ENCODE measurements at regions not wholly inside any gene's neighbourhood (a gene's known extent, or its start where the extent isn't known, plus 50 kb on each side); places are given as distances from the start of the nearest gene placed in this dataset.
"Not testable (repeated sequence)": the region's sequence is repeated elsewhere in the genome, so short reads cannot be mapped to it uniquely, and the experiment has no call there.

GRCh38 chr5:23136958-23137357 is 283.8 kb upstream of the CDH12 start:
- Mint-ChIP-seq H3K4me3 (no peak overlapping the region), H3K27ac (peak overlapping the region in 1 of 3 donors; percentile 39), H3K9me3 (no peaks in the 10 kb centered on the region), H3K4me1 (no peaks in the 10 kb centered on the region), H3K36me3 (no peaks in the 10 kb centered on the region), H3K27me3 (no peaks in the 10 kb centered on the region)

- no peak overlapping the region for H3K27ac Mint-ChIP-seq
- H3K27me3 Mint-ChIP-seq = no peaks in the 10 kb centered on the region
- peaks cover 0 to 8% (median 2%) of the 10 kb centered on the region in 3 donors for H3K9me3 Mint-ChIP-seq
- H3K4me1 Mint-ChIP-seq = no peaks in the 10 kb centered on the region
- no peaks in the 10 kb centered on the region for H3K36me3 Mint-ChIP-seq
- H3K4me3 Mint-ChIP-seq = no peak overlapping the region
These were observed 279.1 kb upstream of the CDH12 start for GRCh38 chr5:23132231-23132630.

- H3K27ac Mint-ChIP-seq = no peak overlapping the region
- H3K4me1 Mint-ChIP-seq = peaks cover 0 to 2% (median 0%) of the 10 kb centered on the region in 3 donors
- H3K27me3 Mint-ChIP-seq = no peaks in the 10 kb centered on the region
These were observed 259.1 kb upstream of the CDH12 start for GRCh38 chr5:23112237-23112636.

GRCh38 chr5:23105021-23105420 is 251.9 kb upstream of the CDH12 start:
- no peak overlapping the region for H3K4me3 Mint-ChIP-seq
- no peaks in the 10 kb centered on the region for H3K27me3 Mint-ChIP-seq
- H3K9me3 Mint-ChIP-seq = peaks cover 2 to 8% (median 7%) of the 10 kb centered on the region in 3 donors
- no peak overlapping the region for H3K27ac Mint-ChIP-seq
- H3K4me1 Mint-ChIP-seq = no peaks in the 10 kb centered on the region
- H3K36me3 Mint-ChIP-seq = peaks cover 3% of the 10 kb centered on the region

More at GRCh38 chr5:23112237-23112636, 259.1 kb upstream of the CDH12 start:
- H3K36me3 Mint-ChIP-seq = no peaks in the 10 kb centered on the region
- peaks cover 0 to 1% (median 0%) of the 10 kb centered on the region in 3 donors for H3K9me3 Mint-ChIP-seq
- H3K4me3 Mint-ChIP-seq = no peak overlapping the region

GRCh38 chr5:23103566-23103965 is 250.4 kb upstream of the CDH12 start:
- no peak overlapping the region for H3K27ac Mint-ChIP-seq
- peaks cover 2 to 9% (median 8%) of the 10 kb centered on the region in 3 donors for H3K9me3 Mint-ChIP-seq
- H3K4me1 Mint-ChIP-seq = no peaks in the 10 kb centered on the region
- no peaks in the 10 kb centered on the region for H3K27me3 Mint-ChIP-seq
- no peak overlapping the region for H3K4me3 Mint-ChIP-seq
- H3K36me3 Mint-ChIP-seq = peaks cover 3% of the 10 kb centered on the region

GRCh38 chr5:23095418-23095817 is 242.3 kb upstream of the CDH12 start:
- not testable (repeated sequence) for H3K27ac Mint-ChIP-seq, H3K9me3 Mint-ChIP-seq, H3K27me3 Mint-ChIP-seq, H3K4me1 Mint-ChIP-seq, H3K4me3 Mint-ChIP-seq, H3K36me3 Mint-ChIP-seq

- Mint-ChIP-seq H3K4me3 (peak overlapping the region in 1 of 4 donors; percentile 50), H3K4me1 (peaks cover 0 to 4% (median 0%) of the 10 kb centered on the region in 3 donors), H3K27me3 (no peaks in the 10 kb centered on the region), H3K36me3 (peaks cover 1% of the 10 kb centered on the region), H3K9me3 (peaks cover 3 to 4% (median 3%) of the 10 kb centered on the region in 3 donors), H3K27ac (no peak overlapping the region)
These were observed 236.1 kb upstream of the CDH12 start for GRCh38 chr5:23089286-23089685.

- Mint-ChIP-seq H3K4me1 (peaks cover 0 to 4% (median 0%) of the 10 kb centered on the region in 3 donors), H3K4me3 (no peak overlapping the region), H3K27me3 (no peaks in the 10 kb centered on the region), H3K27ac (no peak overlapping the region), H3K36me3 (peaks cover 1% of the 10 kb centered on the region), H3K9me3 (peaks cover 3 to 5% (median 4%) of the 10 kb centered on the region in 3 donors)
These were observed 231.7 kb upstream of the CDH12 start for GRCh38 chr5:23084815-23085214.

GRCh38 chr5:23072179-23072578 is 219.0 kb upstream of the CDH12 start:
- no peaks in the 10 kb centered on the region for H3K36me3 Mint-ChIP-seq
- H3K27me3 Mint-ChIP-seq = no peaks in the 10 kb centered on the region
- peaks cover 0 to 8% (median 2%) of the 10 kb centered on the region in 3 donors for H3K4me1 Mint-ChIP-seq
- H3K9me3 Mint-ChIP-seq = peaks cover 0 to 3% (median 0%) of the 10 kb centered on the region in 3 donors
- peak overlapping the region in 2 of 4 donors; percentile 16 to 46 for H3K4me3 Mint-ChIP-seq
- no peak overlapping the region for H3K27ac Mint-ChIP-seq

- Mint-ChIP-seq H3K27me3 (no peaks in the 10 kb centered on the region), H3K4me3 (peak overlapping the region in 2 of 4 donors; percentile 16 to 46), H3K9me3 (peaks cover 0 to 3% (median 0%) of the 10 kb centered on the region in 3 donors), H3K36me3 (no peaks in the 10 kb centered on the region), H3K4me1 (peaks cover 0 to 8% (median 2%) of the 10 kb centered on the region in 3 donors), H3K27ac (peak overlapping the region in 1 of 3 donors; percentile 26)
These were observed 218.5 kb upstream of the CDH12 start for GRCh38 chr5:23071682-23072081.

GRCh38 chr5:23064710-23065109 is 211.6 kb upstream of the CDH12 start:
- no peaks in the 10 kb centered on the region for H3K27me3 Mint-ChIP-seq
- no peaks in the 10 kb centered on the region for H3K36me3 Mint-ChIP-seq
- H3K9me3 Mint-ChIP-seq = peaks cover 0 to 2% (median 0%) of the 10 kb centered on the region in 3 donors
- no peaks in the 10 kb centered on the region for H3K4me1 Mint-ChIP-seq
- peak overlapping the region in 1 of 3 donors; percentile 59 for H3K27ac Mint-ChIP-seq
- H3K4me3 Mint-ChIP-seq = no peak overlapping the region

- Mint-ChIP-seq H3K9me3 (no peaks in the 10 kb centered on the region), H3K4me3 (no peak overlapping the region), H3K36me3 (no peaks in the 10 kb centered on the region), H3K27me3 (no peaks in the 10 kb centered on the region), H3K27ac (no peak overlapping the region), H3K4me1 (no peaks in the 10 kb centered on the region)
These were observed 200.7 kb upstream of the CDH12 start for GRCh38 chr5:23053846-23054245.

- Mint-ChIP-seq H3K27me3 (no peaks in the 10 kb centered on the region), H3K4me1 (no peaks in the 10 kb centered on the region), H3K36me3 (no peaks in the 10 kb centered on the region), H3K4me3 (no peak overlapping the region), H3K9me3 (no peaks in the 10 kb centered on the region), H3K27ac (no peak overlapping the region)
These were observed 189.1 kb upstream of the CDH12 start for GRCh38 chr5:23042226-23042625.

- Mint-ChIP-seq H3K4me3 (peak overlapping the region in 1 of 4 donors; percentile 9), H3K36me3 (peaks cover 3% of the 10 kb centered on the region), H3K4me1 (peaks cover 0 to 4% (median 4%) of the 10 kb centered on the region in 3 donors), H3K27ac (no peak overlapping the region), H3K27me3 (no peaks in the 10 kb centered on the region), H3K9me3 (peaks cover 0 to 5% (median 1%) of the 10 kb centered on the region in 3 donors)
These were observed 182.5 kb upstream of the CDH12 start for GRCh38 chr5:23035555-23036090.

GRCh38 chr5:23033864-23034263 is 180.7 kb upstream of the CDH12 start:
- Mint-ChIP-seq H3K27me3 (no peaks in the 10 kb centered on the region), H3K27ac (no peak overlapping the region), H3K9me3 (peaks cover 0 to 5% (median 1%) of the 10 kb centered on the region in 3 donors), H3K4me1 (peaks cover 0 to 4% (median 4%) of the 10 kb centered on the region in 3 donors), H3K36me3 (peaks cover 3% of the 10 kb centered on the region), H3K4me3 (no peak overlapping the region)

GRCh38 chr5:23029290-23029689 is 176.1 kb upstream of the CDH12 start:
- no peaks in the 10 kb centered on the region for H3K27me3 Mint-ChIP-seq
- no peak overlapping the region for H3K27ac Mint-ChIP-seq
- no peaks in the 10 kb centered on the region for H3K4me1 Mint-ChIP-seq
- H3K9me3 Mint-ChIP-seq = peaks cover 0 to 1% (median 0%) of the 10 kb centered on the region in 3 donors
- H3K4me3 Mint-ChIP-seq = no peak overlapping the region
- H3K36me3 Mint-ChIP-seq = no peaks in the 10 kb centered on the region
